ENCODE measurements at regions not wholly inside any gene's neighbourhood (a gene's known extent, or its start where the extent isn't known, plus 50 kb on each side); places are given as distances from the start of the nearest gene placed in this dataset.

DNA sequence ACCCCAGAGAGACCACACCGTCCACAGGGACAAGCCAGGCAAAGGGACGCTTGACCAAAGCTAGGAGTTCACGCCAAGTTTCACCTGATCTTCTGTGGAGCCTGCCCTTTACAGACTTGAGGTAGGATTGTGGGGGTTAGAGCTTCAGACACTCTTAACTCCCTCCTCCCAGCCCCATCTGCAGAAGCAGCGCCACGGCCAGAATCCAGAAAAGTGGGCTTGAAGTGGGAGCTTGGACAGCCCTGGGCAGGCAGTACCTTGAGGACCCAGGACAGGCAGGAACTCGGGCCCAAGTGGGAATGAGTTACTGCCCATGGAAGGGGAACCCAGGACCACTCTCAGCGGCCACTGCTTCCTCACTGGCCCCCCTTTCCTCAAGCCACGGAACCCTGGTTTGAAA is 695.9 kb downstream of the TBC1D22A start:
- DNase-seq: no peak

- DNase-seq: no peak
Measured at GRCh38 chr22:47457509-47458300, 695.3 kb downstream of the TBC1D22A start.

DNA sequence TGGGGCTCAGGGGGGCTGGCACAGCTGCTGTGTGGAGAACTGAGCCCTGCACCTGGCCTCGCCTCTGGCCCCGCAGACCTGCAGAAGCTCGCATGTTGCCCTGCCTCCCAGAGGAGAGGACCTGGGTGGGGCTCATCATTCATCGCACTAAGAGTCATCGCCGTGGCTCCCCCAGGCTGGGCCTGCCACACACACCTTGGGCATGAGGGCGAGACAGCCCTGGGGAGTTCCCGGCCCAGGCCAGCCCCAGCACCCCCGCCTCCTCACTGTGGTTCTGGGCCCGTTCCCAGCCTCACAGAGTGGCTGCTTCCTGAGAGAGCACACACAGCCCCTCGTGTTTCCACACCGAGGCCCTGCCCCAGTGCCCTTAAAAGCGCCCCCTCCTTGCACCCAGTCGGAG is 694.6 kb downstream of the TBC1D22A start:
- DNase-seq: no peak

DNA sequence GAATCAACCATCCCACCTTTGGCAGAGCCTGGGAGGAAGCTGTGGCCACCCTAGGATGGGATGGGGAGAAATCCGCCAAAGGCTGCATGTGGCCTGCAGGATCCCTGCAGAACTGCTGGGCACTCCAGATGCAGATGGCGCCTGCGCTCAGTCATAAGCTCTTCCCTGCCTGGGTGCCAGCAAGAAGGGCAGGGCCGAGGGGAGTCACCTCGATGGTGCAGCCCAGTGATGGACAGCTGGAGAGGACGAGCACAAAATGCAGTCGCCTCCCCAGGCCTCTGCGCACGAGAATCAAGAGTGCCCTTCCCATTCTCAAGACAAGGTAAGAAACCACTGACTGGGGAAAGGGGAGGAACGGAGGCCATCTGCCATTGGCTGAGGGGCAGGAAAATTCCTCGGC is 693.6 kb downstream of the TBC1D22A start:
- DNase-seq: no peak

DNA sequence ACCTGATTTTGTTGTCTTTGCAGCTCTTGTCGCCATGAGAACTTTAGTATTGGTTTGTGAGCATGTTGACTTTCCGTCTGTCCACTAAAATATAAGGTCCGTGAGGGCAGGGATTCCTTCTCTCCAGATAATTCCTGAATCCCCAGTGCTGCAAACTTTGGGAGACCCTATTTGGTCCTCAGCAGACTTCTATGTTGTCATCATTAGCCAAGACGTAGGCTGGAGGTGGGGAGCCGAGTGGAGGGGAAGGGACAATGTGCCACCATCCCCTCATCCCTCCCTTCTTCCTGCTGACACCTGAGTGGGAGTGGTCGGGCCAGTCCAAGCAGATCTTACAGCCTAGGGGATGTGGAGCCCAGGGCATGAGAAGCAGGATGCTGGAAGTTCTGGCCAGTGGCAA is 690.6 kb downstream of the TBC1D22A start:
- no peak for DNase-seq

DNA sequence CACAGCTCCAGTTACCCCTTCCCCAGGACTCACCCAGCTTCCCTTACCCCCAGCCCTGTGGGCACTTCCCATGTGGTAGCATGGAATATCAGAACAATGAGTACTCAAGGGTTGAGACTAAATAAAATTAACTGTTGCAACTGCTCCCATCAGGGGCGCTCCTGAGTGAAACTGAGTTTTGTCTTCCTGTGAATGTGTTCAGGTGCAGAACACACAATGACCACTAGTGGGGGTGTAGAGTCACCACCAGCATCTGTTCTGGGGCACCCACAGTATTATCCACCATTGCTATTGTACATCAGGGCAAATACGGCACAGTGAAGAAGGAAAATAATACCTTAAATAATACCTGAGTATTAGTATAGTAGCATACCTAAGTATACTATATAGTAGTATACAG is 689.7 kb downstream of the TBC1D22A start:
- no peak for DNase-seq

DNA sequence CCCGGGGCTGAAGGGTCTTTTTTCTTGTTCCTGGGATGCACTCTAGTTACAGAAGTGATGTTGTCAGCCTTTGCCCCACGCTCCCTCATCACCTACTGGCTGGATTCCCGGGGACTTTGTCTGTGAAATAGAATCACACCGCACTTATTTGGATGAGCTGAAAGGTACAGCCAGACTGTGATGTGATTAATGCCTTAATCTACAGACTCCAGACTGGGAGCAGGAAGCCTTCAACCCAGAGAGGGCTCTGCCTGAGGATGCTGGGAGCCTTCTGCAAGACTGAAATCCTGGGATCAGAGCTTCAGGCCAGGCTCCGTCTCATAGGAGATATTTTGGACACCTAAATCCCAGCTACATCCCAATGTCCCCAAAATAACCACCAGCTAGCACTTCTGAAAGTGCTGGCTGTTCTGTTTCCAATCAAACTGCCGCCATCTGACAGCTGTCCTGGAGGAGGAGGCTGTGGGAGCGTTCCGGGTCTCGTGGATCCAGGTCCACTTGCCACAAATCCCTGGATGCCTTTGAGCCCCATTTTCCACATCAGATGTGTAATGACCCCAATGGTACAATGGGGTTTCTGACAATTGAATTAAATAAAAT is 688.5 kb downstream of the TBC1D22A start:
- no peak for DNase-seq

DNA sequence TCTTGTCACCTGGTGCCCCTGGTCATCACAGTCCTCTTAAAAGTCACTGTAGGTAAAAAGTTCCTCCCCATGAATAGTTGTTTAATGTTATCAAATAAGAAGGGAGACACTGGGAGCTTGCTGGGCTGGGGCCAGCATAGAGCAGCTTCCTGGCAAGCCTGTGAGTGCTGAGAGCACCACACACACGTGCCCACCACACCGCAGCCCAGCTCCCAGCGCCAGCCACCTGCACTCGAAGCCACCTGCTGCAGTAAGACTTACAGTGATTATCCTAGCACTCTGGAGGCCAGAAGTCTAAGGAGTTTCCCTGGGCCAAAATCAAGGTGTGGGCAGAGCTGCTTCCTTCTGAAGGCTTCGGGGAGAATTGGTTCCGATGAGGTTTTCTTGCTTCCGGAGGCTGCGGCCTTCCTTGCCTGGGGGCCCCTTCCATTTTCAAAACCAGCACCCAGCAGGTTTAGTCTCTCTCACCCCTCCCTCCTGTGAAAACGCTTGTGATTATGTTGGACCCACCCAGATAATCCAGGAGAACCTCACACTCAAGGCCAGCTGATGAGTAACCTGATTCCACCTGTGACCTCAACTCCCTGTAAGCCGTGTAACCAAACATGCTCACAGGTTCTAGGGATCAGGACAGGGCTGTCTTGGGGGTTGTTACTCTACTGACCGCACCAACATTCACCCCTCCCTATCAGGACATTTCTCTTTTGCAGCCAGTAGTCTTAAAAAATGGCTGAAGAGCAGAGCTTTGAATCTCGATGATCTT is 687.2 kb downstream of the TBC1D22A start:
- DNase-seq: no peak

DNA sequence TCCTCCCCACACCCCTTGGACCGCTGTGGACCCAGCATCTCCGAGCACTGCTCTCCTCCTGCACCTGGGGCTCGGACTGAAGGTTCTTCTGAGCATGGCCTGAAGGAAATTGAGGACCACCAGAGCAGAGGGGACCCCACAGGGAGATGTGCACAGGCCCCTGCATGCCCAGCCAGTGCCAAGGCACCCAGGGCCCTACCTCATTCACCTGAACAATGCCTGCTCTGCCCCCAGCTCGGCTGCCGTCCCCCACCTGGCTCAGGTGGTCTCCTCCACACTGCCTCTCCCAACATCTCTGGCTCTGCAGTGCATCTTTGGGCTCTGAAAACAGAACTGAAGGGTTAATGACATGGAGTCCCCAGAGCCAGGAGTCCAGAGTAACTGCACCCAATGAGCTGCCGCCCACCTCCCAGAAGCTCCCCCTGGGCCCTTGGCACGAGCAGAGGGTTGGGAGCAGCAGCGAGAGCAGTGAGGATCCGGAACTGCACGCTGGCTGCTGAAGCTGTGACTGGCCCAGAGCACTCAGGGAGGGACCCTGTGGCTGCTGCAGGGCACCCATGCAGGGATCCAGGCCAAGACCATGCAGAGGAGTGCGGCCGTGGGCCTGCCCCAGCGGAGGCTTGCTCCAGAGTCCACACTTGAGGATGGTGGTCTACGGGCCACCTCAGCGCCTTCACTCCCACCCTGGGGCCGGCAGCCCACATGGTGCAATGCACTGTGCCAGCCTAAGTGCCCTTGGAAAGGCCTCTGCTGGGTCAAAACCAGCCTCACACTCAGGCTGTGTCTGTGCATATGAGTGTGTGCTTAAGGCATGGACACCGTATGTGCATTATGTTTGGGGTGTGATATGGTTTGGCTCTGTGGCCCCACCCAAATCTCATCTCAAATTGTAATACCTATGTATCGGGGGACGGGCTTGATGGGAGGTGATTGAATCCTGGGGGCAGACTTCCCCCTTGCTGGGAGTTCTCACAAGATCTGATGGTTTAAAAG is 686.1 kb downstream of the TBC1D22A start:
- DNase-seq: no peak

DNA sequence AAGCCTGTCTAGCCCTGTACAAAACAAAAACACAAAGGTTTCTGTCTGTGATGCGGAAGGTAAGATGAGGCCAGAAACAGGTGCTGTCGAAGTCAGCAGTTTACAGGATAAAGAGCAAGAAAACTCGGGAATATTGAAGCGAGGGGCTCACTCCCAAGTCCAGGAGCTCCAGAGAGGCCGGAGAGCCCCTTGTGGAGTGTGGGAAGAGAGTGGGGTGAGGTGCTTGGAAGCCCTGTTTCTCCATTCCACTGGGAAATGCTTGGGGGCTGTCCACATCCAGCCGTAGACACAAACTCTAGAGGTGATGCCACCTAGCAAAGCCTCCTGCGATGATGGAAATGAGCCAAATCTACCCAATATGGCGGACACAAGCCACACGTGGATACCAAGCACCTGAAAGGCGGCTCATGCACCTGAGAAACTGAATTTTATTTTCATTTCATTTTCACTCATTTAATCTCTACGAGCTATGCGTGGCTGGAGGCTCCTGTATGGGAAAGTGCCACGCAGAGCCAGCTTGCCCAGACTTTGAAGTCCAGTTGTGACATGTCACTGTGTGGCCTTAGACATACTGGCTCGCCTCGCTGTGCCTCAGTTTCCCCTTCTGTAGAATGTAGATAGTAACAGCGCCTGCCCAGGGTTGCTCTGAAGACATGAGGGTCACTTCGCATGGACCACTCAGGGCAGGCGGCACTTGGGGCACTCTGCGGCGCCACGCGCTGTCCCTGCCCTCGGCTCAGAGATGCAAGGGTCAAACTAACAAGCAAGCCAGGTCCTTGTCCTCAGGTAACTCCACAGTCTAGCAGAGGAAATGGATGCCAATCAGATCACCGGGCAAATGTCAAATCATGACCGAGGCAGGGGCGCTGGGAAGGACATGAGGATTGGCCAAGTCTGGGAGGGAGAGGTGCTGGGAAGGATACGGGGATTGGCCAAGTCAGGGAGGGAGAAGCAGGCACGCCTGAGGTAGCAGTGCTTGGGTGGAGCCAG is 684.7 kb downstream of the TBC1D22A start:
- no peak for DNase-seq

GRCh38 chr22:47446331-47446730 is 683.9 kb downstream of the TBC1D22A start:
- DNase-seq: no peak

- DNase-seq: no peak
Measured at GRCh38 chr22:47445716-47446290, 683.4 kb downstream of the TBC1D22A start.

DNA sequence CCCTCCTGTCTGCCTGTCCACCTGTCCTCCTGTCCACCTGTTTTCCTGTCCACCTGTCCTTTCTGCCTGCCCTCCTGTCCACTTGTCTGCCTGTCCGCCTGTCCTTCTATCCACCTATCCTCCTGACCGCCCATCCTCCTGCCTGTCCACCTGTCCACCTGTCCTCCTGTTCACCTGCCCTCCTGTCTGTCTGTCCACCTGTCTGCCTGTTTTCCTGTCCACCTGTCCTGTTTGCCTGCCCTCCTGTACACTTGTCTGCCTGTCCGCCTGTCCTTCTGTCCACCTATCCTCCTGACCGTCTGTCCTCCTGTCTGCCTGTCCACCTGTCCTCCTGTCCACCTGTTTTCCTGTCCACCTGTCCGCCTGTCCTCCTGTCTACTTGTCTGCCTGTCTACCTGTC is 682.8 kb downstream of the TBC1D22A start:
- no peak for DNase-seq

GRCh38 chr22:47444746-47445065 is 682.3 kb downstream of the TBC1D22A start:
- no peak for DNase-seq

DNA sequence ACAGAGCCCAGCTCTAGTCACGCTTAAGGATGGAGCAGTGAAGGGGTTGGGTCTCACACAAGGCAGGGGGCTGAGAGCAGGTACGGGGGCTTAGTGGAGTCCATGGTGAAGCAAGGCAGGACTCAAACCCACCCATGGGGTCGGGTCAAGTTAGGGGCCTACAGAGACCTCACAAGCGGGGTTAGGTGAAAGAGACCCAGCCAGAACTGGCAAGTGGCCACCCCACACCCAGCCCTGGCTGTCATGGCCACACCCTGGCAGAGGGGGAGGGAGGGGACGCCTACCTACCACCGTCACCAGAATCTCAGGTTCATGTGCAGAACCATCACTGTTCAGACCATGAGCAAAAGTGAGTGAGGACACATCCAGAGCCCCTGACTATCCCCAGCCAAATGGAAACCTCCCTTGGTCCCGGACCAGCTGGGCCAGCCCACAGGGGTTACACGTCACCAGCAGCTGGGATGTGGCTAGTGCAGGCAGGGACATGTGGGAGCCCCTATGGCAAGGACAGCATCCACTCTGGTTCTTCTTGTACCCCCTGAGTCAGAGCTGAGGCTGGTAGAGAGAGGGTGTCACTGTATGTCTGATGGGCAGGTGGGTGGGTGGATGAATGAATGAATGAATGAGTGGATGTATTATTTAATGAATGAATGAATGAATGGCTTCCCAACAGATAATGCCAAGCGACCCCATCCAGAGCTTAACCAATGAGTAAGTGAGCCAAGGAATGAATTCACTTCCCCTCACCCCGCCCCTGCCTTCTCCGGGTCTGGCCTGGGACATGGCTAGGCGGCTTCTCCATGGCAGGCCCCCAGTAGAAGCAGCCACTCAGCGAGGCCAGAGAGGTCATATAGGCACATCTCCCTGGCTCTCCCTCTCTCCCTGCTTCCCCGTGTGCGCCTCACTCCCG is 681.6 kb downstream of the TBC1D22A start:
- no peak for DNase-seq

DNA sequence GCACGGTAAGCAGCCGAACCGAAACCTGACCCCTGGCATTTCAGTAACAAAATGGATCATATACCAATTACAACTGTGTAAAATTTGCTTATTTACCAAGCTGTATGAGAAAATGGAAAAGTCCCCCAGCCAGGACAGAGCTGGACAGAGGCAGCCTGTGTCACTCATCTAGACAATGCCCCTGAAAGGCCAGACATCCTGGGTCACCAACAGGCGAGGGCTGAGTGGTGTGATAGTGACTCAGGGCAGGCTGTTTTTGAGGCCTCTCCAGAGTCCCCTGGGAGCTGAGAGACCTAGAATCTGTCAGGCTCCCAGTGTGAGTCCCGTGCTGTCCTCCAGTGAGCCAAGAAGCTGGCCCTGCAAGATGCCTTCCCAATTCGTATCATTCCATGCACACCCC is 680.4 kb downstream of the TBC1D22A start:
- DNase-seq: no peak

DNA sequence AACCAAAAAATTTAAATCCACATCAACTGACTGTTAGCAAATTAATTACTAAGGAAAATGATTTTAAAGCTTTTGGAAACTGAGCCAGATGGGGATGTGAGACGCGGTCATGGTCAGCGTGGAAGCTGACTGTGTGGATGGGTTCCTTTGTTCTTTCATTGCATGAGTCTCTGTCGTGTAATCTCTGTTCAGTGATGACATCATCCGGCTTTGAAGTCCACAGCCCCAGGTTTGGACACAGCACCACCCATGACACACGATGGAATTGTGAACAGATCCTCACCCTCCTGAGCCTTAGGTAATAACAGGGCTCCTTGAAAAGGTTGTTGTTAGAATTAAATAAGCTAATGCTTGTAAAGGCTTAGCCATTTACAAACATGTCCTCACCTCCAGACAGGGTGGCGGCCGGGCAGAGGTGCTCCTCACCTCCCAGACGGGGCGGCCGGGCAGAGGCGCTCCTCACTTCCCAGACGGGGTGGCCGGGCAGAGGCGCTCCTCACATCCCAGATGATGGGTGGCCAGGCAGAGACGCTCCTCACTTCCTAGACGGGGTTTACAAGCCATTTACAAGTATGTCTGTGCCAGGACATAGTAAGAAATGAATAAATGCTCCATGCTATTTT is 677.3 kb downstream of the TBC1D22A start:
- no peak for DNase-seq

DNA sequence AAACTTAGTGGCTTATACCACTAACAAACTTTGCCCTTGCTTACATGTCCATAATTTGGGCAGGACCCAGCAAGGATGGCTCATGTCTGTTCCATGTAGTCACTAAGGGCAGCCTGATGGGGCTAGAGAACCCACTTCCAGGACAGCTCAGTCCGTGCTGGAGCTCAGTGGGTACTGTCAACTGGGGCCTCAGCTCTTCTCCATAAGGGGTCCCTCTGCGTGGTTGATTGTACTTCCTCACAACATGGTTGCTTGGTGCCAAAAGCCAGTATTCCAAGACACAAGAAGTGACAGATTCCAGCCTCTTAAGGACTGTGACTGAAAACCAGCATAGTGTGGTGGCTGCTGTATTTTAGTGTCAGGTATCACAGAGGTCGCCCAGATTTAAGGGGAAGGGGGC is 675.2 kb downstream of the TBC1D22A start:
- DNase-seq: no peak

DNA sequence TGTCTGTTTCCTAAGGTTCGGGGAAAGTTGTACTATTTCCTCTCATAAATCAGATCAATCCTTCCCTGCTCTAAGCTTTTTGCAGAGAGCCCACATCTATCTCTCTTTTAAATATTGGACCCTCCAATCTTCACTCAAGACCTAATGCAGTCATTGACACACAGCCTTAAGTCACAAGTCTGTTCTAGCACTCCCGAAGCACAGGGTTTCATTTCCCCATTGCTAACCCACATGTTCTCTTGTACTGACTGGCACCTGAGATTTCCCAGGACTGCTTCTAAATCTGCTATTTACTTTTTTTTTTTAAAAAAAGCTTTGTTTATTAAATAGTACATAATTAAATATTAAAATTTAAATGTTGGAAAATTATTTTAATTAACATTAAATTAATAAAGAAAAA is 674.7 kb downstream of the TBC1D22A start:
- no peak for DNase-seq

DNA sequence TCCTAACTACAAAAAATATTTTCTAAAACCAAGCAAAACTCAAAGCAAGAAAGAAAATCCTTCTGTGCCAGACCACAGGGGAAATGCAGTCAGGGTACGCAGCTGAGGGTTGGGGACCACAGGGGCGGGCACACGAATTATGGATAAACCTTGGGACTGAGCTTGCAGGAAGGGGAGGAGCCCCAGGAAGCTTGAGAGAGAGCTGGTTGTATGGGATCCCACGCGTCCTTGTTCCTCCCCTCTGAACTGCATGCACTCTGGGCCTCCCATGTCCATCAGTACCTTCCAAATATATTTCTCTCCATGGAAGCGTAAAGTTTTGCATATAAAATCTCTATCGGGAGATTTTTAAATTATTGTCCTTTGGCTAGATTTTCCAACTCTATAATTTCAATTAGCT is 673.4 kb downstream of the TBC1D22A start:
- DNase-seq: no peak

Data from dermis blood vessel endothelial cell (primary cell).